A204.1 (cell line): ENCODE measurements at regions not wholly inside any gene's neighbourhood (a gene's known extent, or its start where the extent isn't known, plus 50 kb on each side); places are given as distances from the start of the nearest gene placed in this dataset.

ENCODE experiments used
- FAIRE-seq: peaks from 2 replicates; lab custom pipeline; 2012; peaks lifted over from hg19 to GRCh38; lab: Jason Lieb, UNC

DNA sequence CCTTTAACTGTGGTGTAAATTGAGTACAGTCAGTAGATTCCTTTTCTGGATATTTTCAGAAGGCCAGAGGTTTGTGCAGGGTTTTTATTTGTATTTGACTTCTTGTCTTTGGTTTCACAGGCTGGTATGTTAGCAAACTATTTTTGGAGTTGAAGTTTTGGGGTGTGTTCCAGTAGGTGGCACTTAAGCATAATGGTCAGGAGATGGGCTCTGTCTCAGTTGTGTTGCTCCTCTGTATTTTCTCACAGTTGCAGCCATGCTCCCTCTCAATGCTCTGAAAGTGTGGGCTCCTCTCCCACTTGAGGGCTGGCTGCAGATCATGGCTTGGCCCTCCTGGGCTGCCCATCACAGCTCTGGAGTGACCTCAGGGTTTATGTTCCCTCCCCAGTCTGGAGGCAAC is 267.0 kb upstream of the PCSK5 start:
- FAIRE-seq = no peak

GRCh38 chr9:75624998-75625397 is 265.5 kb upstream of the PCSK5 start:
- FAIRE-seq = no peak

DNA sequence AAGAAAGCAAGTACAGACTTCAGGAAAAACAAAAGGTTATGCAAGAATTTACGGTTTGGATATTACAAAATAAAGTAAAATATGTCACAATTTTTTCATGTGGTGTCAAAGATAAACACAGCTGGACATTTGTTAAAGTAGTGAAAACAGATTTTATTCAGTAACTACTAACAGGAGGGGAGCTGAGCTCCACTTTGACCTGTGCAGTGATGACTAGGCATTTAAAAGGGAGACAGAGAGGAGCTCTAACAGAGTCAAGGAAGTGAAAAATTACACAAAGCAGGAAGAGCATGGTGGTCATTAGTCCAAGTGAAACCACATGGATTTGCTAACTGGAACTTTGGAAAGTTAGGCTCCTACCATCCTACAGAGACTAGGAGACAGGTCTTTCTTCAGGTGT is 263.6 kb upstream of the PCSK5 start:
- FAIRE-seq = no peak

DNA sequence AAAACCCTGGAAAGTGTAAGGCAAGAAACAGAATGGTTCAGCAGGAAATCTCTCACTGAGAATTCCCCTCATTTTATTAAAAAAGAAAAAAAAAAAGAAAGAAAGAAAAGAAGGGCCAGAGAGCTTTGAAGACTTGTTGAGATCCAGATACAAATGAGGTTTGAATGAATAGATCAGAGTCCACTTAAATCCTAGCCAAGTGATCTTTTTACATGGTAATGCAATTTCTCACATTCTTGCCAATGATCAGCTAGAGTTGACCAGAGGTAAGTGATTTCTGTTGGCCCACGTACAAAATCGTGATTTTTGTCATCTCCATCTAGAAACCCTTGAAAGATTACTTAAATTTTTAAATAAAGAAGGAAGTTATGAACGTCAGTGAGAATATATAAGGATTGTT is 261.5 kb upstream of the PCSK5 start:
- FAIRE-seq = no peak

GRCh38 chr9:75633451-75634057 is 256.9 kb upstream of the PCSK5 start:
- FAIRE-seq = no peak

DNA sequence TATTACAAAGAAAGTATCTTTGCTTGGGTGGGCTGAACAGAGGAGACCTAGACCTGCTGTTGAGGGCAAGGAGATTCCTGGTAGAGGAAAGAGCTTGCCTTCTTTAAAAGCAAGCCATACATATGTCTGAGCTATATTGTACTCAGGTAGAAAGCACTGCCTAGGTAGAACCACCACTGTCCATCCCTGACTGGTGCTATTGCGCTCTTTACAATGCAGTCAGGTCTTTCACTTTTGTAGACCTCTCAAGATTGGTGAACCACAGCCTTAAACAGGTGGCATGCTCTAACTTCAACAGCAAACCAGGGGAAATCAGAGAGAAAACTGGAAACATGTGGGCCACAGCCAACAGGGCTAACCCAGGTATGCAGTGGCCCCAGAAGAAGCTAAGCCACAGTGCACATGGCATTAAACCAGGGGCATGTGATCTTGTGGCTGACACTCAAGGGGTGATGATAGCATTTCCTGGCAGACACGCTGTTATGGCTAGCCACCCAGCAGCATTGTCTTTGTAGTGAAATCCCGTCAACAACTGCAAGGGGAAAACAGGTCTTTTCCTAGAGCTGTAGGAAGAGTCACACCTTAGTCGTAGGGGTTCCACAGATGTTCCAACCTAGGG is 253.9 kb upstream of the PCSK5 start:
- no peak for FAIRE-seq

DNA sequence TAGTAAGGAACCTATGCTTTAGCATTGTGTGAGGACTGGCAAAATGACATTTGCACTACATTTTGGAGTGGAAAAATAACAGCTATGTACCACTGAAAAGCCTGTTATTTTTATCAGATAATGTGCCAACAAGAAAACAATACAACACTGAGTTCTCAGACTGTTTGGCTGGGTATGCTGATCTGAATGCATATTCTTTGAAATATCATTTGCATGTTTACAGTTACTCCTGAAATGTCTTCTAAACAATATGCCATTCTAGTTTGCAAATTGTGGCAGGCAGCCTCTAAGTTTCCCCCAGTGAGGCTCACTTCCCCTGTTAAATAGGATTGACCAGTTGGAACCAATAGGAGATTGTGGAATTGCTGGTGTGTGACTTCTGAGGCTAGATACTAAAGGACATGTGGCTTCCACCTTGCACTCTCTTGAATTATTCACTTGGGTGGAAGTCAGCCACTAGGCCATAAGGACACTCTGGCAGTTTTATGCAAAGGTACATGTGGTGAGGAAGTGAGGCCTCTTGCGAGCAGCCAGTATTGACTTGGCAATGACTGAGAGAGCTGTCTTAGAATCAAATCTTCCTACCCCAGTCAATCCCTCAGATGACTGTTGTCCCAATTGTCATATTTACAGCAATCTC is 250.4 kb upstream of the PCSK5 start:
- FAIRE-seq = no peak

- no peak for FAIRE-seq
Observed at GRCh38 chr9:75642522-75642921, 248.0 kb upstream of the PCSK5 start.

GRCh38 chr9:75644649-75645048 is 245.8 kb upstream of the PCSK5 start:
- no peak for FAIRE-seq

DNA sequence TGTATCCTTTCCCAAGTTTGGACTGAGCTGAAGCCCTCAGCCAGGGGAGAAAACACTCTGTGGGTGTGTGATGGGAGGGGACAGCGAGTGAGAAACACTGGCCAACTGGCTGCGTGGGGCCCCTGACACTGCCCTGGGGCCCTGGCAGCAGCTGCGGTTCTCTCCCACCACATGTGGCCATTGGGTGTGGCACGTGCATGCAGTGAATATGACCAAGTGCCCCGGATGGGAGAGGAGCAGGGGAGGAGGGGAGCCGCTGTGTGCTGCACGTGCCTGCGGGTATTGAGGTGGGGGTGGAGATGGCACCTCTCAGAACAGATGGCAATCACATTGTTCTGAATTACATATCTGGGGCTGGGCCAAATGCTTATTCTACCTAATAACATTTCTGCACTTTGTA is 242.4 kb upstream of the PCSK5 start:
- no peak for FAIRE-seq

- FAIRE-seq = no peak
Observed at GRCh38 chr9:75649060-75649459, 241.4 kb upstream of the PCSK5 start.

DNA sequence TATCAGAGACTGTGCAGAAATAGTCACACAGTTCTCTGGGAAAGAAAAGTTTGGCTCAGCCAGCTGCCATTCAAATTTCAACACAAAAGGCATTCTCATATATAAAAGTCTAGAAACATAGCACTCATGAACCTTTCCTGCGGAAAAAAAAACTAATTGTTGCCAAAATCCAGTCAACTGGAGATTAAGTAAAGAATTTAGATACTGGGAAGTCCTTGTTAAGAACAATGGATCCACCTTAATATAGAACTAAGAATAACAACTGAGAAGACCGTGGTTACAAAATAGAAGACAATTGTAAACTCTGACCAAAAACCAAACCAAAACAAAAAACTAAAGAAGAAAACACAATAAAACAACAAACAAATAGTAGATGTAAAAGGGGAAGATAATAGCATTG is 238.8 kb upstream of the PCSK5 start:
- no peak for FAIRE-seq

GRCh38 chr9:75653335-75653734 is 237.1 kb upstream of the PCSK5 start:
- no peak for FAIRE-seq

GRCh38 chr9:75653750-75654149 is 236.7 kb upstream of the PCSK5 start:
- FAIRE-seq = no peak

DNA sequence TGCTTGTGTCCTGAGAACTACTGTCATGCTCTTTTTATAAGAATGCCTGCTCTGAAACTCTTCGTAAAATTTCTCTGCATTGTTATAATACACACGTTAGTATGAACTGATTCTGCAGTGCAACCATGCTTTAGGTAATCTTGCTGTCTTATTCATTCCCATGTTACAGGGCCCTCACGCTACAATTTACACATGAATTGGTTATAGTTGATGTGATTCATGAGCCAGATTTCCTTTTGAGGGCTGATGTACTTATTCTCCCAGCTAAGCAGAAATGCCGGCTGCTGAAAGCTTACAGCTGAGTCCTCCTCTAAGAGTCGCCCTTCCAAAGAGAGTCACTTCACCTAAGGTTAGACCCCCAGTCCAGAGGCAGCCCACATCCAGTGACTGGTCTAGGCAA is 233.5 kb upstream of the PCSK5 start:
- FAIRE-seq = no peak

DNA sequence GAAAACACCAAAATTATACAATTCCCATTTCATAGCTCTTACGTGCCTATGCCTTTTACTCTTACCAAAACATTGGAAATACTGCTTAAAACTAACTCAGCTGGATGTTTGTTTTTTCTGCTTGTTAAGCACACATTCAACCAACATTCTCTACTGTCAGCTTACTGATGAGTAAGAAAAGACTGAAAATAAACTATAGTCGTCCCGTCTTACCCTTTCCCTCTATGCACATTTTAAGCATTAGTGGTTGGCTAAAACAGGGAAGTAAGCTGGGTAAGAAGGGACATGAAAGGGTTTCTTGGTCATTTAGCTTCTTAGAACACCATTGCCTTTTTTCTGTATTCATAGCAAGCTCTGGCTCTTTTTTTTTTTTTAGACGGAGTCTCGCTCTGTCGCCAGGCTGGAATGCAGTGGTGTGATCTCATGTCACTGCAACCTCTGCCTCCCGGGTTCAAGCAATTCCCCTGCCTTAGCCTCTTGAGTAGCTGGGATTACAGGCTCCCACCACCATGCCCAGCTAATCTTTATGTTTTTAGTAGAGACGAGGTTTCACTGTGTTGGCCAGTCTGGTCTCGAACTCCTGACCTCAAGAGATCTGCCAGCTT is 232.1 kb upstream of the PCSK5 start:
- no peak for FAIRE-seq

DNA sequence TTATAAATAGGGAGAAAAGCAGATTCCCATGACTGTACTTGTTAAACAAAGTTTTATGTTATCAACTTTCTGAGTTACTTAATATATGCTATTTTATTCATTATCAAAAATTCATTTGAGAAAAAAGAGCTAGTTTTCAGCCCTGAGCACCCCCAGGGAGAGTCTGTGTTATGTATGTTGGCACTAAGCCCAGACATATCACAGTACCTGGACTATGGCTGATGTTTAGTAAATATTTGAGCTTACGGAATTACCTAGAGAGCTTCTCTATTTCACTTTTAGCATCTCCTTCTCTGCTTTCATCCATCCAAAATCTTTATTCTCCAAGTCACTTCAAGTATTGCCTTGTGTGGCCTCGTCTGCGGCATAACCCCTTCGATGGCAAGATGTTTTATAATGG is 225.9 kb upstream of the PCSK5 start:
- FAIRE-seq = no peak

DNA sequence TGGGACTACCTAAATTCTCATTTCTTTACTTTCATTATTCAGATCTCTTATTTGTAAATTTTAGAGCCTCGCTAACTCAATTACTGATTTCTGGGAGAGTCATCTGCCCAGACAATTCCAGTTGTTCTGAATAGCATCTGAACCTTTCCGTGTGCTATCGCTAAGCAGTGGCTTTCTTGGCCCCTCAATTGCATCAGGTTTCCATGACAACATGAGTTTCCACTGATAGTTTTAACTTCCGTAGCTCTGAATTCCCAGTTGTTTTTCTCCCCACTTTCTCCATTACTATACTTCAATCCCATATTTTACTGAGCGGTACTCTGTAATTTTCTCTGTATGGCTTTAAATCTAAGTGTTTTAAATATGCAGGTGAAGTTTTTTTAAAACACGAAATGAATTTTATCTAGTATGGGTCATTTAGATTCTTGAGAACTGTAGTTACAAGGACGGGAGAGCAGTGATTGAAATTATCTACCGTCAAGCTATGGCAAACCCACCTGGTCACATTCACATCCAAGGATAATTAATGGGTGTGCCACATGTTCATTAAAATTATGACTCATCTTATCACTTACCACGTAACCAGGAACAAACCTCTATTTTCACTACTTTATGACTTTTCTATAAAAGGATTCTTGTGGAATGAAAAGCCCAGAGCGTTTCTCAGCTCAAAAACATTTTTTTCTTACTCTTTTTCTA is 223.5 kb upstream of the PCSK5 start:
- FAIRE-seq = no peak

DNA sequence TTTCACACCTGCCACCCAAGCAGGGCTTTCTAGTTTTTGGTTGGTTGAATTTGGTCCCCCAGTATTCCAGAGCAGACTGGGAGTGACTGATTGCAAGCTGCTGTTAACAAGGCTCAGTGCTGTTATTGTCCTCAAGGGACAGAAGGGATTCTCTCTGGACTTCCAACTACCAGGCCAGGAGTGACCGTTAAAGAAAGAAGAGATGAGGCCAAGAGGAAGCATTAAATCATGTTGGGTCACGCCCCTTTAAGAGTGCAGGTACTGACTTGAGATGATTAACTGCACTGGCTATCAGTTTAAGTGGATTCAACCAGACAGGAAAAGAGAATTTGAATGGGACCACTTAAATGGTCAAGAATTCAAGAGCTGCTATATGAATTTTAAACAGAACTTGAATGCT is 220.8 kb upstream of the PCSK5 start:
- no peak for FAIRE-seq

DNA sequence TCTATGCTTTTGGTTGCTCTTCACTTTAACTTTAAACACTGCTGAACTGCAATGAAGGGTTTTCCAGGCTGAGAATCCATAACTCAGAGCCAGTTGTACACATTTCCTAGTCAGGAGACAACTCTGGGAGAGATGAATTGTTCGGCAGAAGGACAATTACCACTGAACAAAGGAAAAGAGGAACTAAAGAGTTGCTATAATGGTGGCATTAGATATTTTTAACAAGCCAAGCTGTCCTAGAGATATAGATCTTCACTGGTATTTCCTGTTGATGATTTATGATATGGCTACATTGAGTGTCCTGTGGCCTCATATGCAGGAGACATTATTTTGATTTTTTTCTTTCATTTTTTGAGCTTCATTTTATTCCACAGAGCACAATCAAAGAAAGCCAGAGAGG is 219.1 kb upstream of the PCSK5 start:
- FAIRE-seq = no peak

- no peak for FAIRE-seq
Observed at GRCh38 chr9:75672478-75672877, 218.0 kb upstream of the PCSK5 start.

- FAIRE-seq = no peak
Observed at GRCh38 chr9:75683591-75683990, 206.9 kb upstream of the PCSK5 start.

GRCh38 chr9:75685062-75685461 is 205.4 kb upstream of the PCSK5 start:
- no peak for FAIRE-seq
